ENCODE measurements at regions not wholly inside any gene's neighbourhood (a gene's known extent, or its start where the extent isn't known, plus 50 kb on each side); places are given as distances from the start of the nearest gene placed in this dataset.
A peak's percentile ranks its signal among the peaks of the same experiment; 100 is the strongest.

DNA sequence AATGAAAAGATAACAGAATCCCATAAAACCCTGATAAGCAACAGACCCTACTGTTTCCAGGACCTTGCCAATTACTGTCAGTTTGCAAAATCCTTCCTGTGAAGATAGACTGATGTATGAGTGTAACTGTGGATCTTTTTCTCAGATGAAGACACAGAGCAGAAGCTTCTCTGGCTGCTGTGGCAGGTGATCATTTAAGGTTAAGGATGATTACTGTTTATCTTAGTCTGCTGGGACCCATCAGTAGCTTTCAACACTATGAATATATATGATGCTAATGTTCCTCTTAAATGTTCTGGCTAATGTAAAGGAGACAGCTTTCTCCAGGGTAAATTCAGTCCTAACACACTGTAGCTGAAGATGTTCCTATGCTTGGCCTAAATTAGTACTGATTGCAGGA is 56.0 kb upstream of the CTTNBP2 start:
- DNase-seq, result no peak

GRCh38 chr7:117931314-117931713 is 58.1 kb upstream of the CTTNBP2 start:
- DNase-seq, result no peak

DNA sequence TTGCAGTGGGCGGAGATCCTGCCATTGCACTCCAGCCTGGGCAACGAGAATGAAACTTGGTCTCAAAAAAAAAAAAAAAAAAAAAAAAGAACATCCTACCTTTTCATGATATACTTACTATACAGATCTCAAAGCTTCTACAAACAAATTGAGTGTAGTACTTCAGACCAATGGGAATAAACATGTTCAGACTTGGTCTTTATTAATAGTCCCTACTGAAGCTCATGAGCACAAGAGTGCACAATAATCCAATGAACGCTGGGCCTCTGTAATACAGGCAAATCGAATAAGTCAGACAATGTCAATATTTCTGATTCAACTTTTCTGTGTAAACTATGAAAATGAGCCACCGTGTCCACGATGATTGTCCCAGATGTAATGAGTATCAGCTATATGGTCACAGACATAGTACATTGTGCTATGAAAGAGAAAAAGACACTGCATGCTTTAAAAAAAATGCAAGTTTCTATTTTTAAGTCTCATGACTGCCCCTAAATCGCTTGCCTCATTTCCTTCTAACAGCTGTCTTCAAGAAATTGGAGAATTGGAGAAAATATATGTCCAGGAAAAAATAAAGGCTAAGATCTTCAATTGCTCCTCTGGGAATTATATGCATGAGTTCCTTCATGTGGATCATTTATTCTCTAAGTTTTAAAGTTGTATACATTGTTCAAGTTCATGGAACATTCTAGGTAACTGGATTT is 64.0 kb upstream of the CTTNBP2 start:
- DNase-seq, result no peak

DNA sequence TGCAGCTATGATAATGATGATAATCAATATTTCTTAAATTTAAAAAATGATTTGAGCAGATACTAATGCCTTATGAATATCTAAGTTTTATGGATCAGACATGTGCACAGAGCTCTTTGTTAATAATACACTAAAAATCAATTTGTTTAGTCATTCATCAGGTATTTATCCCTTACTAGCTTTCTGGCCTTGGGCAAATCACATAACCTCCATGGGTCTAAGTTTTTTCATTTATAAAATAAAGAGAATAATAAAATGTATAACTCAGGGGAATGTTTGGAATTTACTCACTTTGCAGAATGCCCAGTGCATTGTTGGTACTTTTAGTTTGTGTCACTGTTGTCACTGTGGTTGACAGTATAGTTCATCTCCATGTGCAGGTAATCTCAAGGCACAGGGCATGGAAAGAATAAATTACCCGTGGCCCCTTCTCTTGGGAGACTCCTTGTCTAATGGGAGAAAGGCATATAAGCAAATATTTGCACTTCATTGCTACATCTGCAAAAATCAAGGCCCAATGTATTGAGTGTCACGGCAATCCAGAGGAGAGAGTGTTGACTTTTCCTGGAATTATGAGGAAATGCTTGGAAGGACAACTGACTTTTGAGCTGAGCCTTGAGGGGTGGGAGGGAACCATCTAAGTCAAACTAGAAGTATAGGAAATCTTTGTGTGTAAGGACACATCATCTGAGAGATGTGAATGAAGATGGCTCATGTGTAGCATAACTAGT is 64.7 kb upstream of the CTTNBP2 start:
- DNase-seq, result no peak

- no peak for DNase-seq
Observed at GRCh38 chr7:117941138-117941810, 68.0 kb upstream of the CTTNBP2 start.

DNA sequence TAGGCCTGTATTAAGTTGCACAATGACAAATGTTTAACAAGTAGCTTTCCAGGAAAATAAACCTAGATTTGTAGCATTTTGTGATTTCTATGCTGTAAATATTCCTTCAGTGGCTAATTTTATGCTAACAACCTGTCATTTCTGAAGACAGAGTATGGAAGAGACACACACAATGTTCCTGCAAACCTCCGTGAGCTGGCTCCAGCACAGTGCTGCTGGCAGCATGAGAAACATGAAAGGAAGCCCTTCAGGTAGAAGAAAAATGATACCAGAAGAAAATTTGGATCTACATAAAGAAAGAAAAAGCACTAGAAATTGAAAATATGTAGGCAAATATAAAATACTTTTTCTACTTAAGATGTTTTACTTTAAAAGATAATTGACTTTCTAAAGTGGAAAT is 69.5 kb upstream of the CTTNBP2 start:
- peak in 1 of 56 donors; percentile 2 for DNase-seq

- no peak for DNase-seq
Observed at GRCh38 chr7:117944886-117945285, 71.6 kb upstream of the CTTNBP2 start.

DNA sequence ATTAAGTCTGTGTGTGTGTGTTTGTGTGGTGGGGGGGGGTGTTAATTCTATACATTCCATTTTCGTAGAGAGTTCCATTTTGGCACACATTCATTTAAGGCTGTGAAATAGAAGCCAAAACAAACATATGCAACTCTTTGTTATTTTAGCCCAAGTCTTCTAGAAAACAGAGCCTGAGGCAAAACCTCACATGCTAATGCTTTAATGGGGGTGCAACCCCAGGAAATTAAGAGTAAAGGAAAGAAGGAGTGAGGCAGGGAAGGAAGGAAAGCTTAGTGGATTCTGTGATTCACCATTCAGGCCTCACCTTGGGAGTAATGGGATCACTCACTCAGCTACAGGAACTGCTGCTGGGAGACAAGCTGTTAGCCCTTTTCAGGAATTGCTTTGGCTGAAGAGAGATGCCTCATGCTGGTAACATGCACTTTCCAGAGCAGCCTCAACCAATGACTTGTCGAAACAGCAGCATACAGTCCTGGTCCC is 73.0 kb upstream of the CTTNBP2 start:
- DNase-seq, result no peak

DNA sequence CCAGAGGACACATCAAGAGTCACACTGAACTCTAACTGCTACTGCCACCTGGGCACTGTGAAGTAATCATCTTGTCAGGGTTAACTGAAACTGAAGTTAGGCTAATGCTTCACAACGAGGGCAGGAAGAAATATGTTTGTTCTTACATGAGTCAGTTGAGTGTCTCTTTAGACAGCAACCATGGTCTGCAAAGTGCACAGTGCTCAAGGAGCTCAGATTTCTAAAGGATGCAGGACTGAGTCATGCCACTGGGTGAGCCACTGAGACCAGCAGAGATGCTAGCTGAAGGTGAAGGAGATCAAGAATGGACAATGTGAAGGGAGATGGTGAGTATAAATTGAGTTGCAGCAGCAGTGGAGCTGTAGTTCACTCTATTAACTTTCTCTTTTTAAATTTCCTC is 76.0 kb upstream of the CTTNBP2 start:
- no peak for DNase-seq

DNA sequence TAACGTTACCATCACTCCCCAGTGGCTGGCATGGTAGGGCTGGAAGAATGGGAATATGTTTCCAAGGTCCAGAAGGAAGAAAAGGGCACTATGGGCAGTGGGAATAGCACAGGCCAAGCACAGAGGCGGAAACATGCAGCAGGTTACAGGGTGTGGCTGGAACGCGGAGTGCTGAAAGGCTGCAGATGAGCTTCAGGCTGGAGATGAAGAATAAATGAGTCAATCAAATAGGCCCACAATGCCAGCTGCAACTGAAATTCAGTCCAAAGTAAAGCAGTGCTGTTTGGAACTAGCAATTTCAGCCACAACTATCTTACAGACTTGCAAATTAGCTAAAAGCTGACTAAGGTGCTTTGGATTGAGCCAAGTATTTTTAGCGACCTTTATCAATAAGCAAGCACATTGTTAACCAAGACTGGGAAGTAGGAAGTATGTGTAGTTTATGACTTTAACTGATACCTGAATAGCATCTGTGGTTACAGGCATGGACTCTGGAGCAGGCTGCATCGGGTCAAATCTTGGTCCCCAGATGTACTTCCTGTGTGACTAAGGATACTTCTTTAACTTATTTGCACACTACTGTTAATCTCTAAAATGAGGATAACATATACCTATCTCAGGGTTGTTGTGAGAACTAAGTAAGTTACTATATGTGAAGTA is 77.5 kb upstream of the CTTNBP2 start:
- no peak for DNase-seq

DNA sequence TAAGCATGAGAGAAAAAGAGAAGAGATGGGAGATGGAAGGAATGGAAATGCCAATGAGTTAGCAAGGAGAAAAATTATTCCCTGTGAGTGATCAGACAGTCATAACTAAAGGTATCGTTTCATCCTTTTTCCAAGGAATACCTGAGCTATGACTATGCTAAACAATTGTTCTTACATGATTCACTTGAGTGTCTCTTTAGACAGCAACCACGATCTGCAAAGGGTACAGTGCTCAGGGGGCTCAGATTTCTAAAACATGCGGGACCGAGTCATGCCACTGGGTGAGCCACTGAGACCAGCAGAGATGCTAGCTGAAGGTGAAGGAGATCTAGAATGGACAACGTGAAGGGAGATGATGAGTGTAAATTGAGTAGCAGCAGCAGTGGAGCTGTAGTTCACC is 78.0 kb upstream of the CTTNBP2 start:
- no peak for DNase-seq

DNA sequence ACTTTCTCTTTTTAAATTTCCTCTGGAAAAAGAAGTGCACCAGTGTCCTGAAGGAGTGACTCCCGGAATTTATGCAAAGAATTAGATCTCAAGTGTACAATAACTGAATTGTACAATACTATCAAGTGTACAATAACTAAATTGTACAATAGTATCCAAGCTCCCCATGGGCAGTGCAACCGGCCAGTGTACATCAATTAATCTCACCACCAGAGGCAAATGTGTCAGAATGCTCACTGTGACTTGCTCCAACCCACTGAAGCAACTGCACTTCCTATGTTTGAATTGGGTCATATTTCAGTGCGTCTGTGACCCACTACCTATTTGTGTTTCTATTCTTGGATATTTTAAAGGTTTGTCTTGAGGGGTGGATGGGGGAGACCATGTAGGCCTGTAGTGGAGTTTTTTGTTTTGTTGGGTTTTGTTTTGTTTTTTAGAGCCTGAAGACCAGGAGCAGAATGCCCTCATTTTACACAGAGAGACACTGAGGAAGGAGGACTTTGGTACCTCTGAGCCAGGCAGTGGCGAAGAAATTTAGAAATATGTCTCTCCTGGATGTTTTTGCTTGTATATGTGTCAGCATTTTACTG is 78.5 kb upstream of the CTTNBP2 start:
- DNase-seq, result no peak

DNA sequence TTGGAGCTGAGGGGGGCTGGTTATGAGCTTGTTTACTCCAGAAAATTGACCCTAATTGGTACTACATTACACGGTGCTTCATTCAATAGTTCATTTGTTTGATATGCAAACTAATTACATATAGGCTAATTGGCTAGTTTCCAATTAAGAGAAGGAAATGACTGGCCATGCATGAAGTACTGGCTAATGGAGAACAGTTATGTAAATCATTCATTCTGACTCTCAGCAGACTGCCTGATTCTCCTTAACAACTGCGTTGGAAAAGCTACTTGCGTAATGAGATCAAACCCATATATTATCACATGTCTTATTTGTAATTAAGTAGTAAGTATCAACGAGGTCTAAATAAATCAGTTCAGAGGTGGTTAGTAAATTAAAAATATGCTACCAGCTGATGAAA is 81.8 kb upstream of the CTTNBP2 start:
- no peak for DNase-seq

DNA sequence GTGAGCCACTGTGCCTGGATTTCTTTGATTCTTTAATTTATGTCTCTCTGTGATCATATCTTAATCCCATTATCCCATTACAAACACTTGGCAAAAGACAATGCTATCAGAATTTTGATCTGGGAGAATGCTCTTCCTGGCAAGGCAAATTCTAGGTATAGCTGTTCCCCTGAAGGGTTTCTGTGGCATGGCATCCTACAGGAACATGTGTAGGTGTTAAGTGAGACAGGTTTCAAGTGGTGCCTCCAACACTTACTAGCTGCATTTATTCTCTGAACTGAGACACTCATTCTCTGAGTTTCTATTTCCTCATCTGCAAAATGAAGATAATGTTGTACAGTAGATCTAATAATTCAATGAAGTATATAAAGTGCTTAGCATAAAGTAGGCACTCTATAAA is 87.1 kb upstream of the CTTNBP2 start:
- DNase-seq, result no peak

DNA sequence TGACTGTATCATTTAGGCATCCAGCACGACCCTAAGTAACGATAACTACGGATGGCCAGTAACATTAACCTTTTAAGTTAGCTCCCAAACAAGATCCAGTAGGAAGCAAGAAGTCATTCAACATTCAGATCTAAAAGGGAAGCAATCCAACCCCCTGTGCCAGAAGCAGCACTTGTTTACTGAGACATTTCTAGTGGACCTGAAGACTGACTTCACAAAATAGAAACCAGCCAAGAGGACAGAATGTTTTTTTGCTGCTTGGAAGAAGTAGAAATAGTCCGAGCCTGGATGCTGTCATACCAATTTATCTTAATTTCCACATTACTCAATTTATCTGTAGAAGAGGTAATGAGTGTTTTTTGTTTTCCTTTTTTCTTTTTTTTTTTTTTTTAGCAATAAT is 88.0 kb upstream of the CTTNBP2 start:
- no peak for DNase-seq

DNA sequence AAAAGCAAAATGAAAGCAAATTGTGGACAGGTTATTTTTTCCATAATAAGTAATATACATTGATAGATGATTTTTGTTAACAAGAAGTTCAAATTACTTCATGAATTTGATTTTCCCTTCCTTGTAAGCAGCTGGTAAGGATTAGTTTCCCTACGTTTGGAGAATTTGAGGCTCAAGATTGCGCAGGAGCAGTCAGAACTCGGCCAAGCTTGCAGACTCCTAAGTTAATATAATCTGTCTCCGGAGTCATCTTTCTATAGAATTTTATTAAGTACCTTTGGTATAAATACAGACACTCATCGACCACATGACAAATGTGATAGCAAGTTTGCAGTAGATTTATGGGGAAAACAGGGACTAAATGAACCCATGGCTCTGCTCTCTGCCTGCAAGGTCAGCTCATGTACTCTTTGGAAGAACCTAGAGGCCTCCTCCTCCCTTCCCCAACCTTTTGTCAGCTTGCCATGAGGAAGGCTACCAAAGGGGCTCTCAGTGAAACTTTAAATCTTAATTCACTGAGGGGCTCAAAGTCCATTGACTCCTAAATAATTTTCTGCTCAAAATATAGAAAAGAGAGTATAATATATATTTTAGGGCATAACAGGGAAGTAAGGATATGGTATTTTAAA is 89.2 kb upstream of the CTTNBP2 start:
- DNase-seq, result no peak

DNA sequence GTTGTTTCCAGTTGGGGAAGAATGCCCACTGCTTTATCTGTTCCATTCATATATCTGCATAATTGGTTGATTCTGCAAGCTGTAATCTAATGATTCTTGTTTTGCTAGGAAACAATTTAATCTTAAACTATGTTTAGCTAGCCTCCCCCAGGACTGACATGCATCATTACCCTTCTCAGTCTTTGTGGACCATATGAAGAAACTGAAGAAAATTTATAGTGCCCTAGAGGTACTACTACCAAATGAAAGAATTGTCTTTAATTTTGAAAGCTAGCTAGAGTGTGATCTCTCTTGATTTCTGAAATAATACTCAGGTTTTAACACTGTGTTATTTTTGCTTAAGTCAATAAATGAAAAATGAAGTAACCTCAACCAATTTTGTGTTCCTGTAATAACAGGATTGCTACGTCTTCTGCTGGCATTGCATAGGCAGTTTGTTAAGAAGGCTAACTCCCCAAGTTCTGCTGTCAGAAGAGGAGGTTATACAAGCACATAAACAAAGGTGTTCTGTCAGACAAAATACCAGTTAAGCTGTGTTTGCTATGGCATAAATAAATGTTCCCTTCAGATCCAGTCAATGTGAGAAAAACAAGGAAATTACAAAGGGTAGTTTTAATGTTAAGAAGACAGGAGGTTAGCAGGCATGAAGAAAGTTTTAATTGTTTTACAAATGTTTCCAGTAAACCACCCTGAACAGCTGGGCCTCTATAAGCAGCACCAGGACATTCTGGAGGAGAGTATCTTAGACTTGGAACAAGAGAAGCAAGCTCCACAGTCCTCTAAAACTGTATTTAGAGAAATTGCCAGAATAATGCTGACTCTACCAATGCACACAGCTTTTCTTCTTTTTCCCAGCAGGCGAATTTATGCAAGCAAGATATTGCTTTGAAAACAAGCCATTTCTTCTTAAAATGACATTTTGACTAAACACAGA is 90.3 kb upstream of the CTTNBP2 start:
- DNase-seq, result no peak

GRCh38 chr7:117970801-117971200 is 97.6 kb upstream of the CTTNBP2 start:
- no peak for DNase-seq

DNA sequence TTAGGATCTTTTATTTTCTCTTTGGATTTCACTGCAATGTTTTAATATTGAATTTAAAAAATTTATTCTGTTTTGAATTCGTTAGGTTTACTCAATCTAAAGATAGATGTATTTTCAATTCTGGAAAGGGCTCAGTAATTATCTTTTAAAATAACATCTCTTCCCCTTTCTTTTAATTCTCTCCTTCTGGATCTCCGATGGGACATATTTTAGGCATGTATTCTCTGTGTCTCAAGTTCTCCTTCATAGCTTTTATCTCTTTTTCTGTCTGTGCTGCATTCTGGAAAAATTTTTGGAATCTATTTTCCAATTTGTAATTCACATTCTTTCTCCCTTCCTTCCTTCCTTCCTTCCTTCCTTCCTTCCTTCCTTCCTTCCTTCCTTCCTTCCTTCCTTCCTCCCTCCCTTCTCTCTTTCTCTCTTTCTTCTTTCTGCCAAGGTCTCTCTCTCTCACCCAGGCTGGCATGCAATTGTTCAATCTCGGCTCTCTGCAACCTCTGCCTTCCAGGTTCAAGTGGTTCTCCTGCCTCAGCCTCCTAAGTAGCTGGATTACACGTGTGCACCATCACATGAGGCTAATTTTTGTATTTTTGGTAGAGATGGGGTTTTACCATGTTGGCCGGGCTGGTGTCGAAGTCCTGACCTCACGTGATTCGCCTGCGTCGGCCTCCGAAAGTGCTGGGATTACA is 98.5 kb upstream of the CTTNBP2 start:
- no peak for DNase-seq
